ENCODE measurements at regions not wholly inside any gene's neighbourhood (a gene's known extent, or its start where the extent isn't known, plus 50 kb on each side); places are given as distances from the start of the nearest gene placed in this dataset.

- Histone ChIP-seq H3K14ac (replicated peaks; ENCODE audit: low read depth, low read length) (no peak overlapping the region), H4K91ac (ENCODE audit: insufficient read depth, low read depth, low read length) (no peak overlapping the region), H3K4me1 (ENCODE audit: control insufficient read depth, insufficient read depth, low read length) (peaks cover 5% of the 10 kb centered on the region; the same call in 1 of the 2 replicates), H2BK20ac (ENCODE audit: low read depth, low read length) (no peak overlapping the region), H3K56ac (ENCODE audit: extremely low read depth, insufficient read depth, low read length) (no peak overlapping the region), H3K79me1 (ENCODE audit: low read depth in 1 of 2, low read length in 2 of 2) (peaks cover 9 to 48% of the 10 kb centered on the region in 2 experiments), H3K18ac (ENCODE audit: low read depth, low read length) (no peak overlapping the region), H3K36me3 (ENCODE audit: control insufficient read depth, insufficient read depth, low read length) (peaks cover 33% of the 10 kb centered on the region), H2AK9ac (replicated peaks; ENCODE audit: low read depth, low read length, poor library complexity) (no peak overlapping the region), H3K4me2 (ENCODE audit: low read depth, low read length) (no peak overlapping the region), H2BK120ac (ENCODE audit: low read depth, low read length) (no peak overlapping the region), H3K4me3 (ENCODE audit: insufficient read depth, low read depth, low read length) (no peak overlapping the region), H2BK5ac (ENCODE audit: low read depth, low read length, poor library complexity, severe bottlenecking) (no peak overlapping the region), H3K4ac (ENCODE audit: low read depth, low read length) (no peak overlapping the region), H3K27me3 (ENCODE audit: control insufficient read depth, insufficient read depth, low read length) (no peaks in the 10 kb centered on the region), H3K23ac (ENCODE audit: low read depth, low read length) (peak overlapping the region; percentile 16; the same call in 1 of the 2 replicates), H3K9me1 (ENCODE audit: insufficient read depth, low read length) (0 out of 2 replicates have a peak, but pooled peaks cover 5% of the 10 kb centered on the region), H2AFZ (replicated peaks; ENCODE audit: low read length, poor library complexity) (no peak overlapping the region), H3K27ac (ENCODE audit: insufficient read depth, low read length) (no peak overlapping the region), H4K20me1 (ENCODE audit: insufficient read depth, low read length) (peaks cover 42% of the 10 kb centered on the region), H4K8ac (ENCODE audit: low read depth in 2 of 2, low read length in 2 of 2) (no peak overlapping the region), H2BK15ac (ENCODE audit: low read depth, low read length) (no peak overlapping the region), H3K9ac (ENCODE audit: low read depth, low read length) (no peak overlapping the region), H4K5ac (ENCODE audit: low read depth, low read length) (no peak overlapping the region), H3K9me3 (ENCODE audit: control insufficient read depth, insufficient read depth, low read length) (no peaks in the 10 kb centered on the region), H2AK5ac (ENCODE audit: low read depth, low read length) (peak overlapping the region; percentile 3; the same call in 1 of the 2 replicates)
- dilution Hi-C loops (cut with HindIII; ENCODE audit: low sequenced_read_pairs, unreplicated experiment): no loop called here
- in situ Hi-C loops (cut with MboI; ENCODE audit: low sequenced_read_pairs): loop anchor here (25.0 kb wide), 1 partner anchor 428 kb away; the partner anchor contains the start of genes SBDS and TYW1
- no TSS peak for BruUV-seq (replicated peaks)
- WGBS, 2 experiments (ENCODE audit: extremely low coverage in 2 of 2, insufficient read length in 1 of 2): no CpG with 5 or more reads among the region's 17 CpGs
- POLR2A ChIA-PET (ENCODE audit: unreplicated experiment): no interaction called here
- DNase-seq: no peak
- intact Hi-C loops (cut with micrococcal nuclease): no loop called here
- CTCF ChIA-PET: no interaction called here
- no peak for ATAC-seq (ENCODE audit: low read depth)
- no peak for TF ChIP-seq MXI1 (IDR thresholded peaks at IDR 0.05; ENCODE audit: borderline replicate concordance, low read depth, low read length)
- TF ChIP-seq CEBPB (IDR thresholded peaks at IDR 0.05; ENCODE audit: low read depth, low read length): no peak
- no peak for TF ChIP-seq CHD1 (IDR thresholded peaks at IDR 0.05; ENCODE audit: low read depth, low read length)
- TF ChIP-seq CTCF (conservative IDR thresholded peaks at IDR 0.05; ENCODE audit: low read depth, low read length): no peak
- no peak for TF ChIP-seq NFE2L2 (IDR thresholded peaks at IDR 0.05; ENCODE audit: low read depth, low read length)
- TF ChIP-seq MAZ (IDR thresholded peaks at IDR 0.05; ENCODE audit: borderline replicate concordance, low read depth, low read length): no peak
- no peak for TF ChIP-seq BHLHE40 (IDR thresholded peaks at IDR 0.05; ENCODE audit: low read depth, low read length)
- TF ChIP-seq ELK1 (IDR thresholded peaks at IDR 0.05; ENCODE audit: borderline replicate concordance, low read depth, low read length): no peak
- no peak for TF ChIP-seq RCOR1 (IDR thresholded peaks at IDR 0.05; ENCODE audit: insufficient replicate concordance, low read length)
- no peak for TF ChIP-seq MAFK (IDR thresholded peaks at IDR 0.05; ENCODE audit: low read depth, low read length)
- no peak for TF ChIP-seq FOS (IDR thresholded peaks at IDR 0.05; ENCODE audit: low read depth, low read length)
- TF ChIP-seq RAD21 (IDR thresholded peaks at IDR 0.05; ENCODE audit: low read length): no peak
- no peak for TF ChIP-seq RFX5 (IDR thresholded peaks at IDR 0.05; ENCODE audit: low read depth, low read length)
- TF ChIP-seq USF2 (IDR thresholded peaks at IDR 0.05; ENCODE audit: low read depth, low read length): no peak
- TF ChIP-seq POLR2A (IDR thresholded peaks at IDR 0.05; ENCODE audit: low read depth, low read length): no peak
Measured at GRCh38 chr7:66558660-66559465, 69.8 kb upstream of the KCTD7 start.
